Coronary artery (tissue), 2 donors: ENCODE measurements at regions not wholly inside any gene's neighbourhood (a gene's known extent, or its start where the extent isn't known, plus 50 kb on each side); places are given as distances from the start of the nearest gene placed in this dataset.
"Not testable (repeated sequence)": the region's sequence is repeated elsewhere in the genome, so short reads cannot be mapped to it uniquely, and the experiment has no call there.

Experiments
- DNase-seq: peaks from one replicate; pipeline ENCODE4 v3.0.0-alpha.2; 2017; ENCODE audit warnings: low spot score
- H3K27ac ChIP-seq, 2 donors: fragments of 200-600 bp; sonication (generic); one replicate each; pipeline ENCODE4 v1.5.1; 2016 to 2019
- H3K4me3 ChIP-seq: fragments of 200-600 bp; sonication (generic); 2 replicates; pipeline ENCODE4 v1.5.1; 2016; ENCODE audit warnings: mild to moderate bottlenecking, moderate library complexity
- TF ChIP-seq, protein P1 (sequence below): fragments of 200-600 bp; sonication (generic); IDR thresholded peaks from one replicate; pipeline ENCODE4 v1.5.1; 2019; ENCODE audit warnings: antibody characterized with exemption

DNA sequence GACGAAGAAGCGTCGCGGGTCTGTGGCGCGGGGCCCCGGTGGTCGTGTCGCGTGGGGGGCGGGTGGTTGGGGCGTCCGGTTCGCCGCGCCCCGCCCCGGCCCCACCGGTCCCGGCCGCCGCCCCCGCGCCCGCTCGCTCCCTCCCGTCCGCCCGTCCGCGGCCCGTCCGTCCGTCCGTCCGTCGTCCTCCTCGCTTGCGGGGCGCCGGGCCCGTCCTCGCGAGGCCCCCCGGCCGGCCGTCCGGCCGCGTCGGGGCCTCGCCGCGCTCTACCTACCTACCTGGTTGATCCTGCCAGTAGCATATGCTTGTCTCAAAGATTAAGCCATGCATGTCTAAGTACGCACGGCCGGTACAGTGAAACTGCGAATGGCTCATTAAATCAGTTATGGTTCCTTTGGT lies 1533.5 kb upstream of the TPTE start:
- DNase-seq, H3K27ac ChIP-seq, H3K4me3 ChIP-seq: not testable (repeated sequence)

DNA sequence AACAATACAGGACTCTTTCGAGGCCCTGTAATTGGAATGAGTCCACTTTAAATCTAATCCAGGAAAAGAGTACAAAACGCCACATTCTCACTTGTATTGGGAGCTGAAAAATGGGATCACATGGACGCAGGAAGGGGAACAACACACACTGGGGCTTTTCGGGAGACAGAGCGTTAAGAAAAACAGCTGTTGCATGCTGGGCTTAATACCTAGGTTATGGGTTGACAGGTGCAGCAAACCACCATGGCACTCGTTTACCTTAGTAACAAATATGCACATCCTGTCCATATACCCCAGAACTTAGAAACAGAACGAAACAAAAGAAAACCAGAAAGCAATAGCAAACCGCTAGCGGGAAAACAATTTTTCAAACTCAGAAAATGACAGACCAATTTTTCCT lies 1532.7 kb upstream of the TPTE start:
- H3K27ac ChIP-seq: no peak overlapping the region
- DNase-seq: no peak
- TF ChIP-seq, protein P1, sequence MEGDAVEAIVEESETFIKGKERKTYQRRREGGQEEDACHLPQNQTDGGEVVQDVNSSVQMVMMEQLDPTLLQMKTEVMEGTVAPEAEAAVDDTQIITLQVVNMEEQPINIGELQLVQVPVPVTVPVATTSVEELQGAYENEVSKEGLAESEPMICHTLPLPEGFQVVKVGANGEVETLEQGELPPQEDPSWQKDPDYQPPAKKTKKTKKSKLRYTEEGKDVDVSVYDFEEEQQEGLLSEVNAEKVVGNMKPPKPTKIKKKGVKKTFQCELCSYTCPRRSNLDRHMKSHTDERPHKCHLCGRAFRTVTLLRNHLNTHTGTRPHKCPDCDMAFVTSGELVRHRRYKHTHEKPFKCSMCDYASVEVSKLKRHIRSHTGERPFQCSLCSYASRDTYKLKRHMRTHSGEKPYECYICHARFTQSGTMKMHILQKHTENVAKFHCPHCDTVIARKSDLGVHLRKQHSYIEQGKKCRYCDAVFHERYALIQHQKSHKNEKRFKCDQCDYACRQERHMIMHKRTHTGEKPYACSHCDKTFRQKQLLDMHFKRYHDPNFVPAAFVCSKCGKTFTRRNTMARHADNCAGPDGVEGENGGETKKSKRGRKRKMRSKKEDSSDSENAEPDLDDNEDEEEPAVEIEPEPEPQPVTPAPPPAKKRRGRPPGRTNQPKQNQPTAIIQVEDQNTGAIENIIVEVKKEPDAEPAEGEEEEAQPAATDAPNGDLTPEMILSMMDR: no peak
- no peak overlapping the region for H3K4me3 ChIP-seq

DNA sequence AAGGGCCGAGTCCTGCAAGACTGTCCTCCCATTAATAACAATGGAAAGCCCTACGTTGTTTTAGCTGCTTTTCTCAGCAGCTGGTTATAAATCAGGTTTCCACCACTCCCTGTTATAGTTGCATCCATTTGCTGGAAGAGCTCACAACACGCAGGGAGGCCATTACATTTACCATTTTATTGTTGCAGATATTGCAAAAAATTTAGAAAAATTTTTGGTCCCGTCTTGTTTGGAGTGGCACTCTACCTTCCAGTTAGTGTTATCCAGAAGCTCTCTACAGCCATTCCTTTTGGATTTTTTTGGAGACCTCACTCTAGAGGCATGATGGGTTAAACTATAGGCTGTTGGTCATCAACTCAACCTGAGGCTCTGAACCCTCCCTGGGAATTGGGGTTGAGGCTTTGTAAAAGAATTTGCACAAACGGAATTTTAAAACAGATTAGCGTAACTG lies 1532.1 kb upstream of the TPTE start:
- H3K4me3 ChIP-seq: no peak overlapping the region
- TF ChIP-seq, protein P1: no peak
- no peak for DNase-seq
- no peak overlapping the region for H3K27ac ChIP-seq

DNA sequence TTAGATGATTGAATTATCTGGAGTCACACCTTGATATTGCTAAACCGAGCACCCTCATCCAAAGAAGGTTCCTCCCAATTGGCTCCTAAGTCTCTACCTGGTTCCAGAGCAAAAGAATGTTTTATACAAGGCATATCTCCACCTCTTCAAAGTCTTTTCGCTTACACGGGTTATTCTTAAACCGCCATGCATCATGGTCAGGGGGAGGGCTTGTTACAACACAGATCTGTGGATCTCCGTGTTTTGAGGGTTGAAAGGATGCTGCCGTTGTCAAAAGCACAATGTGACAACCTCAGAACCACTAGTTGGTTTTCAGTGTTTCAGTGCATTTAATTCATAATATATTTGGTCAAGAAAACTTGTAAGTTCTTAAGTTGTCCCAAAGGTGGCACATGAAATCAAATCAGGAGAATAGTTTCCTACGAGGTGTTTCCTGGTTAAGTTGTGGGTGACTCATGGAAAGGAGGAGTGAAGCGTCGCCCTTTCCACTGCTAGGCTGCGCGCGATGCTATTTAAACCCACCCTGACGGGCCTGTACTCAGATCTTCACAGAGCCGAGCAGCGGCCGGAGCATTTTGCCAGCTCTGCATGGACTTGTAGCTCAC lies 1531.6 kb upstream of the TPTE start:
- TF ChIP-seq, protein P1: no peak
- no peak for DNase-seq
- Histone ChIP-seq H3K27ac (no peak overlapping the region), H3K4me3 (no peak overlapping the region)

DNA sequence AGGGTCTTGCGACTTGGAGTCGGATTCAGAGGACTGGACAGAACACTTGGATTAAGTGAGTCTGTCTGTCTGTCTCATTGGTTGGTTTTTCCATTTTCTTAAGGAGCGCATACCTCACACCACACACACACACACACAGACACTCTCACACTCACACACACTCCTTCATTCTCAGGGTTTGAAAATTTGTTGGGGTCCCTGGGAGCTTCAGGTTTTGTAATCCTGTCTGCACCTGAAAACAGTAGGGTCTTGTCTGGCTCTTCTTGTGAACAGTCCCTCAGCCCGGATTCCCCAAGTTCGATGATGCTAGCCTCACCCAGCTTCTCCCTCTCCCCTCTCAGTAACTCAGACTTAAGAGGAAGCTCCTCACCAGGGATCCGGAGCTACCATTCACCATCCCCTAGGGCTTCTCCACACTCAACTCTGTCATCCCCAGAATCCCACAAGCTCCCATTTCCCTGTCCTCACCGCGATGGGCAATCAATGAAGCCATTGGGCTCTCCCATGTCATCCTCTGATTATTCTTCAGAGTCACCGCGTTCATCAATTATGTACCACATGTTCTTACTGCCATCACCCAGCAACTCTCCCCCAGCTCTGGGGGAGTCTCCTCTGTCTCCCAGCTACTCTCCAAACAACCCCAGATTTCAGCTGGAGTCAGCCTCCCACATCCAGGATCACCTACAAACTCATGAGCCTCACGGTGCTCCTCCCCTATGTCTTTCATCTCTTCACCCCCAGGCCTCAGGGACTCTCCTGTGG lies 1530.9 kb upstream of the TPTE start:
- DNase-seq: no peak
- TF ChIP-seq, protein P1: no peak
- Histone ChIP-seq H3K27ac (no peak overlapping the region), H3K4me3 (no peak overlapping the region)

DNA sequence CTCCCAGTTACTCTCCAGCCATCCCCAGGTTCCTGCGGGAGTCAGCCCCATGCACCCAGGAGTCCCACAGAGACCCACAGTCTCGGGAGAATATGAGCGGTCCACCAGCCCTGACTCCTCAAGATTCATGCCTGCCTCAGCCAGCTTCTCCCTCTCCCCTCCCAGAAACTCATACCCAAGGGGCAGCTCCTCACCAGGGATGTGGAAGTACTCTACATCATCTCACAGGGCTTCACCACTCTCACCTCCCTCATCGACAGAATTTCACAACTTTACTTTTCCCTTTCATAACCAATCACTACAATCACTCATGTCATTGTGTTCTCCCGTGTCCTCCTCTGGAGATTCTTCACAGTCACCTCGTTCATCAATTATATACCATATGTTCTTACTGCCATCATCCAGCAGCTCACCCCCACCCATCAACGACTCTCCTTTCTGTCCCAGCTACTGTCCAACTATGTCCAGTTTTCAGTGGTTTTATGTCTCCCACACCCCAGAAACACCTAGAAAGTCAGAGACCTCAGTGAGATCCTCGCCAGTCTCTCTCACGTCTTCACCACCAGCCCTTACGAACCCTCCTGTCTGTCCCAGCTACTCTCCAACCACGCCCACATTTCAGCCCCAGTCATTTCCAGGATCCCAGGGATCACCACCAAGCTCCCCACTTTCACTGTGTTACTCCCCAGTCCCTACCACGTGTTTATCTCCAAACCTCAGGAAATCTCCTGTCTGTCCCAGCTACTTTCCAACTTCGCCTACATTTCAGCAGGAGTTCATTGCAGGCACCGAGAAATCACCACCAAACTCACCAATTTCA lies 1530.1 kb upstream of the TPTE start:
- Histone ChIP-seq H3K27ac (no peak overlapping the region), H3K4me3 (no peak overlapping the region)
- TF ChIP-seq, protein P1: no peak
- no peak for DNase-seq

DNA sequence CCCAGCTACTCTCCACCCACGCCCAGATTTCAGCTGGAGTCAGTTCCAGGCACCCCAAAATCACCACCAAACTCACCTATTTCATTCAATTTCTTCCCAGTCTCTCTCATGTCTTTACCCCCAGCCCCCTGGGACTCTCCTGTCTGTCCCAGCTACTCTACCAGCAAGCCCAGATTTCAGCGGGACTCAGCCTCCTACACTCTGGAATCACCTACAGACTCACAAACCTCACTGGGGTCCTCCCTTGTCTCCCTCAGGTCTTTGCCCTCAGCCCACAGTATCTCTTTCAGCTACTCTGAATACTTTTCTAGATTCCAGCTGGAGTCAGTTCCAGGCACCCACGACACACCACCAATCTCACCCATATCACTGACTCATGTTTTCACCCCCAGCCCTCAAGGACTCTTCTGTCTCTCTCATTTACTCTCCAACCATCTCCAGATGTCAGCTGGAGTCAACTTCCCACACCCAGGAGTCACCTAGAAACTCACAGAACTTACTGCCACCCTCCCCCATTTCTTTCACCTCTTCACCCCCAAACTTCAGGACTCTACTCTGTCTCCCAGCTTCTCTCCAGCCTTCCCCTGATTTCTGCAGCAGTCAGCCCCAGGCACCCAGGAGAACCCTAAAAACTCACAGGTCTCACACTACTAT lies 1529.3 kb upstream of the TPTE start:
- TF ChIP-seq, protein P1: no peak
- no peak overlapping the region for H3K4me3 ChIP-seq
- H3K27ac ChIP-seq: no peak overlapping the region
- no peak for DNase-seq
